SK-N-SH treated with all-trans-retinoic acid at 6 μM for 48 hours (cell line): ENCODE measurements at regions not wholly inside any gene's neighbourhood (a gene's known extent, or its start where the extent isn't known, plus 50 kb on each side); places are given as distances from the start of the nearest gene placed in this dataset.

Experiments
- ARNTL ChIP-seq: fragments of 450-650 bp; formaldehyde crosslinking; IDR thresholded peaks from 2 replicates; pipeline ENCODE4 v1.5.0; 2020; ENCODE audit warnings: low read depth, mild to moderate bottlenecking, moderate library complexity, borderline replicate concordance
- GLIS3 ChIP-seq: fragments of 250-450 bp; sonication (Bioruptor Pico); IDR thresholded peaks from 2 replicates; pipeline ENCODE4 v1.5.0; 2020; ENCODE audit warnings: mild to moderate bottlenecking, moderate library complexity
- RARB ChIP-seq: fragments of 250-450 bp; sonication (Bioruptor Pico); IDR thresholded peaks from 2 replicates; pipeline ENCODE4 v1.8.0; 2021; ENCODE audit warnings: mild to moderate bottlenecking, moderate library complexity
- TCF4 ChIP-seq: fragments of 250-450 bp; sonication (Bioruptor Pico); IDR thresholded peaks from 2 replicates; pipeline ENCODE4 v1.8.0; 2021; ENCODE audit warnings: mild to moderate bottlenecking, moderate library complexity, borderline replicate concordance
- ZC3H10 ChIP-seq: fragments of 250-450 bp; sonication (Bioruptor Pico); IDR thresholded peaks from 2 replicates; pipeline ENCODE4 v1.5.1; 2021; ENCODE audit warnings: mild to moderate bottlenecking, moderate library complexity
- ZFP3 ChIP-seq: fragments of 250-450 bp; sonication (Bioruptor Pico); IDR thresholded peaks from 2 replicates; pipeline ENCODE4 v1.5.0; 2020; ENCODE audit warnings: mild to moderate bottlenecking, moderate library complexity
- ZFP30 ChIP-seq: fragments of 450-650 bp; formaldehyde crosslinking; IDR thresholded peaks from 2 replicates; pipeline ENCODE4 v1.5.0; 2022; ENCODE audit warnings: mild to moderate bottlenecking, moderate library complexity
- ZNF70 ChIP-seq: fragments of 450-650 bp; formaldehyde crosslinking; IDR thresholded peaks from 2 replicates; pipeline ENCODE4 v1.5.0; 2020; ENCODE audit warnings: mild to moderate bottlenecking, moderate library complexity
- TF ChIP-seq, protein P1 (sequence below): fragments of 250-450 bp; sonication (Bioruptor Pico); IDR thresholded peaks from 2 replicates; pipeline ENCODE4 v1.5.0; 2020; ENCODE audit warnings: mild to moderate bottlenecking, moderate library complexity
- TF ChIP-seq, protein P2 (sequence below): fragments of 250-450 bp; sonication (Bioruptor Pico); IDR thresholded peaks from 2 replicates; pipeline ENCODE4 v1.8.0; 2020; ENCODE audit warnings: mild to moderate bottlenecking, moderate library complexity, borderline replicate concordance
- TF ChIP-seq, protein P3 (sequence below): fragments of 250-450 bp; sonication (Bioruptor Pico); IDR thresholded peaks from 2 replicates; pipeline ENCODE4 v1.5.1; 2020; ENCODE audit warnings: low read depth, mild to moderate bottlenecking, moderate library complexity
- TF ChIP-seq, protein P4 (sequence below): fragments of 250-450 bp; sonication (Bioruptor Pico); IDR thresholded peaks from 2 replicates; pipeline ENCODE4 v1.8.0; 2021; ENCODE audit warnings: low read depth, mild to moderate bottlenecking, moderate library complexity, borderline replicate concordance

DNA sequence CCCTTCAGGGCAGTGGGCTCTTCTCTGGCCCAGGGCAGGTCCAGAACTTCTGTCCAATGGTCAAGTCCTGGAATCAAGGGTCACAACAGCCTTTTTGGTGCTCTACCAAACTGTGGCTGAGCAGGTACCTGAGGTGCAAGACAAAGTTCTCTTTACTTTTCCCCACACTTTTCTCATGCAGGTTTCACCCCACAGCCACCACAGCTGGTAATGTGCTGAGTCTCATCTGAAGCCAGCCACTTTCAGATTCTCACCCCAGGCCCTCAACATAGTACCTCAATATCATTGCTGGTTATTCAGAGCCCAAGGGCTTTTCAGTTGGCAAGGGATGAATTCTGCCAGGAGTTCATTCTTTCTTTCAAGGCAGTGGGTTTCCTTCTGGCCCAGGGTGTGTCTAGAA is 426.0 kb downstream of the TECRL start:
- TF ChIP-seq RARB (CRISPR knock-in tag) (no peak), TCF4 (CRISPR knock-in tag) (no peak), ARNTL (CRISPR knock-in tag) (no peak), ZFP3 (CRISPR knock-in tag) (no peak), ZC3H10 (no peak), ZNF70 (CRISPR knock-in tag) (no peak), GLIS3 (no peak), ZFP30 (no peak)
- TF ChIP-seq, protein P1, sequence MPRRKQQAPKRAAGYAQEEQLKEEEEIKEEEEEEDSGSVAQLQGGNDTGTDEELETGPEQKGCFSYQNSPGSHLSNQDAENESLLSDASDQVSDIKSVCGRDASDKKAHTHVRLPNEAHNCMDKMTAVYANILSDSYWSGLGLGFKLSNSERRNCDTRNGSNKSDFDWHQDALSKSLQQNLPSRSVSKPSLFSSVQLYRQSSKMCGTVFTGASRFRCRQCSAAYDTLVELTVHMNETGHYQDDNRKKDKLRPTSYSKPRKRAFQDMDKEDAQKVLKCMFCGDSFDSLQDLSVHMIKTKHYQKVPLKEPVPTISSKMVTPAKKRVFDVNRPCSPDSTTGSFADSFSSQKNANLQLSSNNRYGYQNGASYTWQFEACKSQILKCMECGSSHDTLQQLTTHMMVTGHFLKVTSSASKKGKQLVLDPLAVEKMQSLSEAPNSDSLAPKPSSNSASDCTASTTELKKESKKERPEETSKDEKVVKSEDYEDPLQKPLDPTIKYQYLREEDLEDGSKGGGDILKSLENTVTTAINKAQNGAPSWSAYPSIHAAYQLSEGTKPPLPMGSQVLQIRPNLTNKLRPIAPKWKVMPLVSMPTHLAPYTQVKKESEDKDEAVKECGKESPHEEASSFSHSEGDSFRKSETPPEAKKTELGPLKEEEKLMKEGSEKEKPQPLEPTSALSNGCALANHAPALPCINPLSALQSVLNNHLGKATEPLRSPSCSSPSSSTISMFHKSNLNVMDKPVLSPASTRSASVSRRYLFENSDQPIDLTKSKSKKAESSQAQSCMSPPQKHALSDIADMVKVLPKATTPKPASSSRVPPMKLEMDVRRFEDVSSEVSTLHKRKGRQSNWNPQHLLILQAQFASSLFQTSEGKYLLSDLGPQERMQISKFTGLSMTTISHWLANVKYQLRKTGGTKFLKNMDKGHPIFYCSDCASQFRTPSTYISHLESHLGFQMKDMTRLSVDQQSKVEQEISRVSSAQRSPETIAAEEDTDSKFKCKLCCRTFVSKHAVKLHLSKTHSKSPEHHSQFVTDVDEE (CRISPR knock-in tag) = no peak
- TF ChIP-seq, protein P2, sequence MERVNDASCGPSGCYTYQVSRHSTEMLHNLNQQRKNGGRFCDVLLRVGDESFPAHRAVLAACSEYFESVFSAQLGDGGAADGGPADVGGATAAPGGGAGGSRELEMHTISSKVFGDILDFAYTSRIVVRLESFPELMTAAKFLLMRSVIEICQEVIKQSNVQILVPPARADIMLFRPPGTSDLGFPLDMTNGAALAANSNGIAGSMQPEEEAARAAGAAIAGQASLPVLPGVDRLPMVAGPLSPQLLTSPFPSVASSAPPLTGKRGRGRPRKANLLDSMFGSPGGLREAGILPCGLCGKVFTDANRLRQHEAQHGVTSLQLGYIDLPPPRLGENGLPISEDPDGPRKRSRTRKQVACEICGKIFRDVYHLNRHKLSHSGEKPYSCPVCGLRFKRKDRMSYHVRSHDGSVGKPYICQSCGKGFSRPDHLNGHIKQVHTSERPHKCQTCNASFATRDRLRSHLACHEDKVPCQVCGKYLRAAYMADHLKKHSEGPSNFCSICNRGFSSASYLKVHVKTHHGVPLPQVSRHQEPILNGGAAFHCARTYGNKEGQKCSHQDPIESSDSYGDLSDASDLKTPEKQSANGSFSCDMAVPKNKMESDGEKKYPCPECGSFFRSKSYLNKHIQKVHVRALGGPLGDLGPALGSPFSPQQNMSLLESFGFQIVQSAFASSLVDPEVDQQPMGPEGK (CRISPR knock-in tag) = no peak
- TF ChIP-seq, protein P3, sequence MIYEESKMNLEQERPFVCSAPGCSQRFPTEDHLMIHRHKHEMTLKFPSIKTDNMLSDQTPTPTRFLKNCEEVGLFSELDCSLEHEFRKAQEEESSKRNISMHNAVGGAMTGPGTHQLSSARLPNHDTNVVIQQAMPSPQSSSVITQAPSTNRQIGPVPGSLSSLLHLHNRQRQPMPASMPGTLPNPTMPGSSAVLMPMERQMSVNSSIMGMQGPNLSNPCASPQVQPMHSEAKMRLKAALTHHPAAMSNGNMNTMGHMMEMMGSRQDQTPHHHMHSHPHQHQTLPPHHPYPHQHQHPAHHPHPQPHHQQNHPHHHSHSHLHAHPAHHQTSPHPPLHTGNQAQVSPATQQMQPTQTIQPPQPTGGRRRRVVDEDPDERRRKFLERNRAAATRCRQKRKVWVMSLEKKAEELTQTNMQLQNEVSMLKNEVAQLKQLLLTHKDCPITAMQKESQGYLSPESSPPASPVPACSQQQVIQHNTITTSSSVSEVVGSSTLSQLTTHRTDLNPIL (CRISPR knock-in tag) = no peak
- TF ChIP-seq, protein P4, sequence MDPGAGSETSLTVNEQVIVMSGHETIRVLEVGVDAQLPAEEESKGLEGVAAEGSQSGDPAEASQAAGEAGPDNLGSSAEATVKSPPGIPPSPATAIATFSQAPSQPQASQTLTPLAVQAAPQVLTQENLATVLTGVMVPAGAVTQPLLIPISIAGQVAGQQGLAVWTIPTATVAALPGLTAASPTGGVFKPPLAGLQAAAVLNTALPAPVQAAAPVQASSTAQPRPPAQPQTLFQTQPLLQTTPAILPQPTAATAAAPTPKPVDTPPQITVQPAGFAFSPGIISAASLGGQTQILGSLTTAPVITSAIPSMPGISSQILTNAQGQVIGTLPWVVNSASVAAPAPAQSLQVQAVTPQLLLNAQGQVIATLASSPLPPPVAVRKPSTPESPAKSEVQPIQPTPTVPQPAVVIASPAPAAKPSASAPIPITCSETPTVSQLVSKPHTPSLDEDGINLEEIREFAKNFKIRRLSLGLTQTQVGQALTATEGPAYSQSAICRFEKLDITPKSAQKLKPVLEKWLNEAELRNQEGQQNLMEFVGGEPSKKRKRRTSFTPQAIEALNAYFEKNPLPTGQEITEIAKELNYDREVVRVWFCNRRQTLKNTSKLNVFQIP (CRISPR knock-in tag) = no peak
